Breast epithelium (tissue), 3 donors: ENCODE measurements at regions not wholly inside any gene's neighbourhood (a gene's known extent, or its start where the extent isn't known, plus 50 kb on each side); places are given as distances from the start of the nearest gene placed in this dataset.

Experiments used
- POLR2A ChIP-seq: fragments of 450-650 bp; IDR thresholded peaks from one replicate; pipeline ENCODE4 v1.6.1; 2016; ENCODE audit warnings: antibody characterized with exemption, mild to moderate bottlenecking, moderate library complexity
- POLR2AphosphoS5 ChIP-seq, 3 donors: sonication (generic); formaldehyde crosslinking; IDR thresholded peaks; one replicate each; pipeline ENCODE4 v1.6.1; 2017; ENCODE audit warnings: antibody characterized with exemption in 3 of 3
- TF ChIP-seq, protein P1 (sequence below), 3 donors: fragments of 450-650 bp; IDR thresholded peaks; one replicate each; pipeline ENCODE4 v1.5.1; 2016 to 2017; ENCODE audit warnings: antibody characterized with exemption in 3 of 3, mild to moderate bottlenecking in 3 of 3, moderate library complexity in 3 of 3

DNA sequence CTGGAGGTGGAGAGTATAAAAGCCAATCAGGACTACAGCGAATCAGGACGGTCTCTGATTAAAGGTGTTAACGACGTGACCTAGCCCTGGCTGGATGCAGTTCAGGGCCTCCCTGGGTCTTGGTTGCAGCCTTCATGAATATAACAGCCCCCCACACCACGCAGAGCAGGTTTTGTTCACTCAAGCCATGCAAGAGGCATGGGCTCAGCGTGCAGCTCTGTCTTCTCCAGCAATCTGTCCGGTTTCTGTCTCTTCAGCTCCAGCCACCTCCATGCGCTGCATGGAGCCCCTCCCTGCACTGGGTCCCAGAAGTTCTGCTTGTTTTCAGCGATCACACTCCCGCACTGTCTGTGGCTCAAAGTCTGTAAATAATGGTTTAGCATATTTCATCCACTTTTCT lies 57.1 kb upstream of the CHRNA7 start:
- TF ChIP-seq, protein P1, sequence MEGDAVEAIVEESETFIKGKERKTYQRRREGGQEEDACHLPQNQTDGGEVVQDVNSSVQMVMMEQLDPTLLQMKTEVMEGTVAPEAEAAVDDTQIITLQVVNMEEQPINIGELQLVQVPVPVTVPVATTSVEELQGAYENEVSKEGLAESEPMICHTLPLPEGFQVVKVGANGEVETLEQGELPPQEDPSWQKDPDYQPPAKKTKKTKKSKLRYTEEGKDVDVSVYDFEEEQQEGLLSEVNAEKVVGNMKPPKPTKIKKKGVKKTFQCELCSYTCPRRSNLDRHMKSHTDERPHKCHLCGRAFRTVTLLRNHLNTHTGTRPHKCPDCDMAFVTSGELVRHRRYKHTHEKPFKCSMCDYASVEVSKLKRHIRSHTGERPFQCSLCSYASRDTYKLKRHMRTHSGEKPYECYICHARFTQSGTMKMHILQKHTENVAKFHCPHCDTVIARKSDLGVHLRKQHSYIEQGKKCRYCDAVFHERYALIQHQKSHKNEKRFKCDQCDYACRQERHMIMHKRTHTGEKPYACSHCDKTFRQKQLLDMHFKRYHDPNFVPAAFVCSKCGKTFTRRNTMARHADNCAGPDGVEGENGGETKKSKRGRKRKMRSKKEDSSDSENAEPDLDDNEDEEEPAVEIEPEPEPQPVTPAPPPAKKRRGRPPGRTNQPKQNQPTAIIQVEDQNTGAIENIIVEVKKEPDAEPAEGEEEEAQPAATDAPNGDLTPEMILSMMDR (IDR thresholded peaks at IDR 0.05): no peak
- TF ChIP-seq POLR2A (no peak), POLR2AphosphoS5 (IDR thresholded peaks at IDR 0.05) (no peak)
